ENCODE measurements at regions not wholly inside any gene's neighbourhood (a gene's known extent, or its start where the extent isn't known, plus 50 kb on each side); places are given as distances from the start of the nearest gene placed in this dataset.

DNA sequence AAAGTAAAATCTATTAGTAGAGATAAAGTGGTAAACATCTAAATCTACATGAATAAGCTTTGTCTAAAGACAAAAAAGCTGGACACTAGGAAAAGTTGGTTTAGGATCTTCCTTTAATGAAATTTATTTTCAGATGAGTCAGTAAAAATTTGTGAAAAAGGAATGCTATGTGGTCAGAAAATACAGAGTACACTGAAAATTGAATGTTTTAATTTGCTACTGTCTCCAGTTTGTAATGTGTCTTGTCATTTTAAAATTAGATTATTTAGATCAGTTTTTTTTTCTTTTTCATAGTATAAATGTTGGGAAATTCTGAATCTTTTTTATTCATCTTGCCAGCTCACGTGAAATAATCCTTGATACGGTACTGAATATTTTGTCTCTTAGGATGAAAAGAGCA is 56.9 kb downstream of the SLITRK6 start:
- DNase-seq: no peak

DNA sequence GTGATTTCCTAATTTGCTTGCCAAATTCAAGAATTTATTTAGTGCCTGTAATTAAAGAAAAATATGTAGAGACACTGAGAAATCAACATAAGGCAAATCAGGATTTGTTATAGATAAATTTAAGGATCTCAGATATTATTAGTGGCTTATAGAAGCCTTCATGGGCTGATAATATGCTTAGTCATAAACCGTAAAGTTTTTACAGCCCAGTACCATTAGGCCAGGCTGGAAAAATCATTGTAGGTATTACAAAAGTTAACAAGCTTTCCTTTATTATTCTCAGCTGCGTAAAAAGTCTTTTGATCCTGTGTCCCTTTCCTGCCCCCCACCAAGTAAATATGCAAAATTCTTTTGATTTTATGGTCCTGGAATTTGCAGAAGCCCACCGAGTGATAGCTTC is 58.2 kb downstream of the SLITRK6 start:
- DNase-seq: no peak

DNA sequence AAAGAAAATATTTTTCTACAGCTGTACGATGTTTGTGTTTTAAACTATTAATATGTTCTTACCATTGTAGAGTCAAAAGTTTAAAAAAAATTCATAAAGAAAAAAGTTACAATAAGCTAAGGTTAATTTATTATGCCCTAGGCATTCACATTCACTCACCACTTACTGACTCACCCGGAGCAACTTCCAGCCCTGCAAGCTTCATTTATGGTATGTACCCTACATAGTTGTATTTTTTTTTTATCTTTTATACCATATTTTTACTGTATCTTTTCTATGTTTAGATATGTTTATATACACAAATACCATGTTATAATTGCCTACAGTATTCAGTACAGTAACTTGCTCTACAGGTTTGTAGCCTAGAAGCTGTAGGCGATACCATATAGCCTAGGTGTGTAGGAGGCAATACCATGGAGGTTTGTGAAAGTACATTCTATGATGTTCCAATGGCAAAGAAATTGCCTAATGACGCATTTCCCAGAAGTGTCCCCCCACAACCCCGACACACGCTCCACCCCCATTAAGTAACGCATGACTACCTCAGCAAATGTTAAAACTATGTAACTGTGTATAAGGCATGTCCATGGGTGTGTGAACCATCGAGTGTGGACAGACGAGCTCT is 60.4 kb downstream of the SLITRK6 start:
- DNase-seq: no peak

DNA sequence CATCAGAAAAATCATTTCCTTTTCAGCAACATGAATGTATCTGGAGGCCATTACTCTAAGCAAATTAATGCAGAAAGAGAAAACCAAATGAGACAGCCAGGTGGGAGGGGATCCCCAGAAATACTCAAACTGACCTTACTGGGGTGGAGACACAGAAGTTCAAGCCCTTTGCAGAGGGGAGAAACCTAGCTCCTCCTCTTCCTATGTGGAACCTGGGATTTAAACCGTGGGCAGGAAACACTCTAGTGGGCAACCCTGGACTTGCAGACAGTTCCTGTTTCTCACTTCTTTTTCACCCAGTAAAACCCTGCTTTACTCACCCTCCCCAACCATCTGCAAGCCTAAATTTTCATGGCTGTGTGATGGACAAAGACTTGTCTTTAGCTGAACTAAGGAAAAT is 61.3 kb downstream of the SLITRK6 start:
- DNase-seq: no peak

DNA sequence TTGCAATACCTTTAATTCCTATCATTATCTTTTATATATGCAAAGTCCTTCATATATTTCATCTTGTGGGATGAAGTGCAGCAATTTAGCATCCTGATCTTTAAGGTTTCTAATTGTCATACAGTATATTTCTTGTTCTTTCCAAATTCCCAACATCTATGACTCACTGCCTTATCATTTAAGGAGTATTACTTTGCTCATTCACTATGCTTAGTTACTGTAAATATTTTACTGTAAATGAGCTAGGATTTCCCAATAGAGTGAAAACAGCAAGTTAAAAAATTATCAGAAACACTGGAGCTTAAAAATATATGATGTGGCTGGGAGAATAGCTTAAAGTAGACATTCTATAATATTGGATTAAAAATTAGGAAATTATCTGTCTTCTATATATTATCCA is 69.9 kb downstream of the SLITRK6 start:
- no peak for DNase-seq

DNA sequence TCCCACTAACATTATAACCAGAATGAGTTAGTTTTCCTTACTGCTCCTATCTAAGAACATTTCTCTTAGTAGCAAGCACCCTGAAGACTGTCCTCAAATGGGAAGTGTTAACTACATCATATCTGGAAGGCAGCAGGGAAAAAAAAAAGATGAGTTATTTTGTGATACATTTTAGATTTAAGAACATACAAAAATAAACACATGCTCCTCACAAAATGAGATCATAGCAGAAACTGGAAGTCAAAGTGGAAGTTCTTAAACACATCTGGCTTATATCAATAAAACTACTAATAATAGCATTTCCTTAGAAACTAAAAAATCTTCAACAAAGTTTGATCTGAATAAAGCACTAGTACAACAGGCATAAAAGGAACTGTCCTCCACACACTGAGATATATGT is 70.4 kb downstream of the SLITRK6 start:
- DNase-seq: no peak

DNA sequence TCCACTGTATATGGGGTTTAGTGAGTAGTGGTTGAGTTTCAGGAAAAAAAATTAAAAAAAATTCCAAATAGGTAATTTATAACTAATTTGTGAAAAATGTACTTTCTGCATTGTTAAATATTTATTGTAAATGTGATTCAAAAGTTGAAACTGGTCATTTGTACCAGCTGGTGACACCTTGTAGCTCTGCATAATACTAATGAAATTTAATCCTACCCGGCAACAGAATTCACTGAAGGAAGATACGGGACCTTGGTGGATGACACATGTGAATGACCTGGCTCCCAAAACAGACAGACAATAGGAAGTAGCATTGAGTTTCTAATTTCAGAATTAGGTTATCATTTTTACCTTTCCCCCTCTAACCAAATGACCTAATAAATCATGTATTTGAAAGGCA is 73.8 kb downstream of the SLITRK6 start:
- no peak for DNase-seq

DNA sequence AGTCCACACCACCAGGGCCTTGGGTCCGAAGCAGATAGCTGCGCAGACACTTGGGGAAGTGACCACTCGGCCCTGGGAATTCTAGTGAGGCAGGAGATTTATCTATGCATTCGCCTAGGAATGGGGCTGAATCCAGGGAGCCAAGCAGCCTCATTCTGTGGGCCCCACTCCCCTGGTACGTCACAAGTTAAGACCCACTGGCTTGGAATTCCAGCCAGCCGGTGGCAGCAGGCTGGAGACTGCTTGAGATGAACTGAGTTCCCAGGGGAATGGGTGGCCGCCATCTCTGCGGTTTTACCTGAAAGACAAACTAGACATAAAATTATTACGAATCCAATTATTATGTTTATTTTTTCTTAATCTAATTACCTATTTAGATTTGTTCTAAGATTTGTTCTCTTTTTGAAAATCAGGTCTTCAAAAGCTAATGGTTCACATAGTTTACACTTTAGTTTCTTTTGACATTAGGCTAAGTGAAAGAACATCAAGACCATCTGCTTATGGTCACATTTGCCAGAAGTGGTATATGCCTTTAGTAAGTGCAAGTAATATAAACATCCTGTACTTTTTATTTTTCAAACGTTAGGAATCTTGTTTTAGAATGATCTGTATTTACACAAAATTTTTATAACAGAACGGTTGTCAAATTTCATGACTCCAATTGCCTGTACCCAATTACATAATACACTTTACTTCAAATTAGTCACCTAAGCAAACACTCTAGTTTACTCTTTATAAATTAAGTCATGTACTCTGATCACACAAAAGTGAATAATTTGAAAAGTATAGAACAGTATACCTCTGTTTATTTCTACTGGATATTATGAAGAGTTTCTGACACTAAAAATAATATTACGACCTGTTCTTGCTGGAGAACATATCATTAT is 74.4 kb downstream of the SLITRK6 start:
- no peak for DNase-seq

DNA sequence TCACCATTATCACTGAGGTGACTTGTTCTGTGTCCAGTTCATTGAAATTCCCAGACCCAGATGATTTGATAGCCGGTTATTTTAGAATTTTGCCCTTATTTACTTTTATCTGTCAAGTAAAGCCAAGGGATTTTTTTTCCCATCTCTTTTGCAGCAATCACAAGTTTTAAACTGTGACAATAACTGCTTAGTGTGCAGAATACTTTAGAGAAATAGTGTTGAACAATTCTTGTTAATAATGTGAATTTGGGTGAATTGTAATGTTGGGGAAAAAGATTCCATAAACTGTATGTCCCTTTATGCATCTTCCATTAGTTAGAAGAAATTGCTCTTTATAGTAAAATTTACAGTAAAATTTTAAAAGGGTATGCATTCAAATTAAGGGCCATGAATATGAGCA is 79.5 kb downstream of the SLITRK6 start:
- no peak for DNase-seq

DNA sequence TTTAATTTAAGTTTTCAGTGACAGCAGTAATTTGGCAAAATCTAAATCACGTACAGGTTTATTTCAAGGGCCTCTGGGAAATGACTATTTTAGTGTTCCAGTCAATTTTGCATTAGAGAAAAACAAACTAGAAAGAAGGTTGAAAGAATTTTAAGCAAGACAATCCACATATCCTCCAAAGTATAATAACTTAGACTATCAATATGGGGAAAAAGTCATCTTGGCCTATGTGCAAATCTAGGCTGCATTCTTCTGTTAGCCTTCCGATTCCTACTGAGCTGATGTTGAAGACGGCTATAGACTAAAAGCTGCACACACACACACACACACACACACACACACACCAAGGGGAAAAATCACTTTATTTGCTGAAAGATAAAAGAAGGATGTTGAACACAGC is 81.3 kb downstream of the SLITRK6 start:
- no peak for DNase-seq

DNA sequence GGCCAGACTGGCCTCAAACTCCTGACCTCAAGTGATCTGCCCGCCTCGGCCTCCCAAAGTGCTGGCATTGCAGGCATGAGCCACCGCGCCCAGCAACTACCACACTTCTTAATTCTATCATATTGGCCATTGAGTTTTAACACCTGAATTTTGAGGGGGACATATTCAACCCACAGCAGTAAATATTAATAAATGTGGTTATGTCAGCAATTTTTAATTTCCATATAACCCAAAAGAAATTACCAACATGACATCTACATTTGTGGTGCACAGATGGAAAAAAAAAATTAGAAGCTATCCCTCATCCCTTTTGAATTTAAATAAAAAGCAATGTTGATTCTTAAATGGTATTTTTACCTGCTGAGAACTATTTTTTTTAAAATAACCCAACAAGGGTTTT is 88.7 kb downstream of the SLITRK6 start:
- no peak for DNase-seq

DNA sequence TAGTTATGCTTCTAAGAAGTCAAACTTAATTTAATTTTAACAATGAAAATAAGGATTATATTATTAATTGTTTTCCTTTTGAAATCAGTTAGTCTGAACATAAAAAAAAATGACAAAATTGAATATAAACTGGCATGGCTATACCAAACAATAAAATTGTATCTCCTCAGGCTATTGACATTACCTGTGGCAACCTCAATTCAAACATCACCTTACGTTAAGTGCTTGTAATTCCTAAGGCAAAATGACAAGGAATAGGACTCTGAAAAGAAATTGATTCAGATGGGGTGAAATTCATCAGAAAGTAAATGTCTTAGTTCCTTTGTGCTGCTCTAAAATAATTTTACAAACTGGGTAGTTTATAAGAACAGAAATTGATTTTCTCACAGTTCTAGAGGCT is 89.5 kb downstream of the SLITRK6 start:
- DNase-seq: no peak

DNA sequence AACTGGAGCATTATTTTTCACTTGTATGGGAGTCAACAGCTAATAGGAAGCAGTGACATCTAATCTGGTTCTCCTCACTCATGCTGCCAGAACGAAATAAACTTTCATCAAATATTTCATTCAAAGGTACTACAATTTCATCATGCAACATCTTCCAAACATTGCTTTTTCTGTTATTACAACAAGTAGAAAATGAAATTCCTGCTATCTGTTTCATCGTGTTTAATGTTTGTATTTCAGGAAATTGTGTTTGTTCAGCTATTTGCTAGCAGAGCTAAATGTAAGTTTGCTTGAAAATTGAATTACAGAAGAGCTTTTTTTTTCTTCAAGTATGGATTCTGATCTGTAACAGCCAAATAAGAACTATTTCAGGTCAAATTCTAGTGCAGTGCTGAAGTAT is 90.1 kb downstream of the SLITRK6 start:
- DNase-seq: no peak

DNA sequence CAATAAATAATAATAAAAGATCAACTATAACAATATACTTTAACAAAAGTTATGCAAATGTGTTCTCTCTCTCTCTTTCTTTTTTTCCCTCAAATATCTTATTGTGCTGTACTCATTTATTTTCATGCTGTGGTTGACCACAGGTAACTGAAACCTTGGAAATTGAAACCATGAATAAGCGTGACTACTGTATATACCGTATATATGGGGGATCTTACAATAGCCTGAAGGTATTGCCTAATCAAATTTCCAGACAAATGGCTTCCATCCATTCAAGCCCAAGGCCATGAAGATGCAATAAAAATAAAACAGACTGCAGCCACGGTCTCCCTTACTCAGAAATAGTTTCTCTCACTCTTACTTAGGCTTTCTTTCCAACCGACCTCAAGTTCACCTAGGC is 98.3 kb downstream of the SLITRK6 start:
- no peak for DNase-seq

DNA sequence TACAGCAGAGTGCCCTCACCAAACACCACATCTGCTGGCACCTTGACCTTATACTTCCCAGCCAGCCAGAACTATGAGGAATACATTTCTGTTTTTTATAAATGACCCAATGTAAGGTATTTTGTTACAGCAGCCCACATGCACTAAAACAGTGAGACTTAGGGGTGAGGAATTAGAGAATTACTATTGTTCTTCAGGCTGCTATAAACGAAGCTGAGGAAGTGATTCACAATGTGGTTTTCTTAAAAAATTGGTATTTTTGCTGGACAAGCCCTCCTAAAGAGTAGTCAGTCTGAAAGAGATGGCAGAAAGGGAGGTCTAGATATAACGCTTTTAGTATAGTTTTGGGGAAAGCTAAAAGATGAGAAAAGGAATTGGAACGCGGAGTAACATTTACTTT is 101.0 kb downstream of the SLITRK6 start:
- DNase-seq: no peak

DNA sequence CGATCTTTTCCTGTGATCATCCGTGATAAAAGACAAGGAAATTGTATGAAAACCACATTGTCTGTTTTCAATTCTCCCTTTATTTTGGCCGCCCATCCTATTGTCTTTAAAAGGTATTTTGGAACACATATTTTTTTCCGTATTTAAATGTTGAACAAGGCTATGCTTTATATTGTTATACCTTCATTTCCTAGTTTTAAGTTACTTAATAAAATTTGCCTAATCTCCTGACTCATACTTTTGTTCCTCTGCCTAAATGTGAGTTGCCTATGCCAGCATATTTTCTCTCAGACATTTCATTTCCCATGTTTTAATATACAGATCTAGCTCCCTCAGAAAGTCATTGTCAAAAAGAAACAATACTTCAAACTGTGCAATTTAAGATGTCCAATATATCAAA is 104.2 kb downstream of the SLITRK6 start:
- no peak for DNase-seq

DNA sequence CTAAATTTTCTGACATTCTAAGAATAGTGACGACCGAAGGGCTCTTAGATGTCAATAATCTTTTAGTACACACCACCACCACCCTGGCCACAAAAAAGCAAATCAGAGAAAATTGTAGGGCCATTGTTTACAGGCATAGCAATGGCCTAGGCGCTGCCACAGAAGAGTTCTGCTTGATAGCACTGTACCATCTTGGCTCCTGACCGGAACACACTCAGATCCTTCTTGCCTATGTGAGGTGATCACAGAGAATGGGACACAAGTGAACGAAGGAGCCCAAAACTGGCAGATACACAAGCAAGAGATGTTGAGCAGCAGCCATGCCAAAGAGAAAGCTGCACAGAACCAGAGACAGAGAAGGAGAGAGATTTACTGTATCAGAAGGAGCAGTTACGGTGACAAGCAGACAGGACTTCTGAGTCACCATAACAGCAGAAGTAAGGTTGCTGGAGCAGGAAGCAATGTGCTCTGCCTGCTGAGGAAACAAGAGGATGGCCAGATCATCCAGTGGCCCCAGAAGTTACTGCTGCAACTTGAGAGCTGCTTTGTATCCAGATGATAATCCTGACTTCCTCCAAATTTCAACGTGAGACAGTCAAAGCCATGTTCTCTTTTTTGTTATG is 105.2 kb downstream of the SLITRK6 start:
- DNase-seq: no peak

DNA sequence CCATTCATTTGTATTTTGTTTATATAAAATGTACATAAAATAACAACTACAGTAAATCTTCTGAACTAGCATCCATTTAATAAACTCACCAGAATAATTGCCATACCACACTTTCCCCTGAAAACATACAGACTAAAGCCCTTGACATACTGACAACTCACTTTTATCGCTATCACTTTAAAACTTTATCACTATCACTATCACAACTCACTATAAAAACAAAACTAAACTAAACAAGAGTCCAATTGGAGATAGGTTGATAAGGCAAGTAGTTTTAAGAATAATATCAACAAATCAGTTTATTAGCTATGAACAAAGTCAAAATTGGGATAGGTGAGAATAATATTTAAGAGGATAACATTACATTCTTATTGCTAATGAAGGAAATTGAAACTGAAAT is 108.9 kb downstream of the SLITRK6 start:
- no peak for DNase-seq

DNA sequence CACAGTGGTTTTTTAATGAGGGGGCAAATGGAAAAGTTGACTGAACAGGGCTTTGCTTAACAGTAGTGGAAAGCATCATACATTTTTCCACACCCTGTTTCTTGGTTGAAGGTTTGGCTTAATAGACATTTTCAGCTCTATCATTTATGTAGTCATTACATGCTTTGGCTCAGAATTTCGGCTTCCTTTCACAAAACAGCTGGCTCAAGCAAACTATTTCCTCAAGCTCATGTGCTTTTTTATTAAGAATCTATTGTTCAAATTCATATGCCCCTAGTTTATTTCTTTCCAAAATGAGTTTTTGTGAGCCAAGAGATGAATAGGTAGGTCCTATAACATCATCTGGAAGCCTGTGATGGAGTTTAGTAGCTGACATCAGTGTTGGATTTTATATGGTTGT is 113.8 kb downstream of the SLITRK6 start:
- DNase-seq: no peak

DNA sequence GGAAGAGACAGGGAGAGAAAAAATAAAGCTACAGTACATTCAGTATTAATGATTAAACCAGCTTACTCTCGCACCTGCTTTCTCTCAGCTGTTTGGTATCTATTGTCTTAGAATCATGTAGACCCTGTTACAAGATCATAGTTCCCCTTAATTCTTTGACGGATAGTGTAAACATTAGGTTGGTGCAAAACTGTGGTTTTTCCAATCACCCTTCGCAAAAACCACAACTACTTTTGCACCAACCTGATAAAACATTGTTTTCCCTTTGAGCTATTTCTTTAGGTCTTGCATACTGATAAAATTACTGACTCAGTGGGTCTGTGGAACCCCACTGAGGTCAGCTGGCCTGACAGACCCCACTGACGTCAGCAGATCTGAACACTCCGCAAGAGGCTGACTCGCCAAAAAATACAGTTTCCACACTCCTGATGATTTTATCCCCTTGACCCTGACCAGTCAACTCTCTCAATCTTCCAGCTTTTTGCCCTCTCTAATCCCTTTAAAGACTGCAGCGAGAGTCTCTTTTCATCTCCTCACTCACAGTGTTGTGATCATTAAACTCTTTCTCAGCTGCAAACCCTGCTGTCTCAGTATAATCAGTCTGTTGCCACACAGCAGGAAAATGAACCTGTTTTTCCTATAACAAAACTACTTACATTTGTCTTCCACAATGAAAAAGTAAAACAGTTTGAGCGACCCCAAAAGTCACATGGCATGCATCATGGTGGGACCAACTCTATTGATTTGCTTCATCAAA is 123.9 kb downstream of the SLITRK6 start:
- DNase-seq: no peak

DNA sequence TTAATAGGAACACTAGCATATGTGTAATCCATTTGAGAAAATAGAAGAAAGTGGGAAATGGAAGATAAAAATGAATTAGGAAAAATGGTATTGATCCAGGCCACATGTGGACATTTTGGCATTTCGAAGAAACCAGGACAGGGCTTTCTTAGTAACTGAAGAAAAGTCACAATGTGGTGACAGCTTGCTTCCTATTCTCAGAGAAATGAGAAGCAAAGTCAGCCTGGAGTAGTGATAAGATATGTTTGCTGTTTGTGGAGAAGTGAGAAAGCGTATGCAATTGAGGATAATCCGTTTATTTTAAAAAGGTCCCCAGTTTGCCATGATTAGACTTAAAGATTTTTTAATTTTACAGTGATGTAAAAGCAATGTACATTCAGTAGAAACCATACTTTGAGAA is 127.9 kb downstream of the SLITRK6 start:
- no peak for DNase-seq

DNA sequence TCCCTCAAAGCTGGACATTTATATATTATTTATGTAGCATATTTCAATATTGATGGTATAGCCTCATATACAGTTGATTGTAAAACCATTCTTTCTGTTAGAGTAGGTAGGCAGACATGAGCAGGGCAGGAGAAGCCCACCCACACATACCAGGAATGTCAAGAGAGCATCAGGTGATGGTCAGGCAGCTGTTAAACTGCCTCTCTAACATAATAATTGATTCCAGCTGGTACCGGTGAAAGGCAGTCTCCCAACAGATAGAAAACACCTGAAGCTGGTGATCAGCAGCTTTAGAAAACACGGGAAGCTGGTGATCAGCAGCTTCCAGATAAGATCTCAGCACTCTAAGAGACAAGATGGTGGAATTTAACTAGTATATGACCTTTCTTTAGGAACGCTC is 132.9 kb downstream of the SLITRK6 start:
- DNase-seq: no peak

DNA sequence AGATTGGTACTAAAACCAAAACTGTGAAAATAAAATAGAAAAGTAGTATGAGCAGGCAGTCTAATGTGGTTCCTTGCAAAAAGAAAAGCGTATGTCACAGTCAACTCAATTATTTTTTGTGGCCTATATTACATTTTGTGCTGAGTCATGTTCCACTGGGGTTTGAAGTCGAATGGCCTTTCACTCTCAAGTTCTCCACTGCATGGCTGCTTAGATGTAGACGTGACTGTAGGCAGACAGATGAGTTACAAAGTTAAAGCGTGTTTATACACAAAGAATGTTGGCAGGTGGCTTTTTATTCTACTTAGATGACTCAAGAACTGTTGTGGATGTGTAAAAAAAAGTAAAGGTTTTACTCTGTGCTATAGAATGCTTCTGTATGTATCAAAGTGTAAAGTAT is 133.9 kb downstream of the SLITRK6 start:
- no peak for DNase-seq

DNA sequence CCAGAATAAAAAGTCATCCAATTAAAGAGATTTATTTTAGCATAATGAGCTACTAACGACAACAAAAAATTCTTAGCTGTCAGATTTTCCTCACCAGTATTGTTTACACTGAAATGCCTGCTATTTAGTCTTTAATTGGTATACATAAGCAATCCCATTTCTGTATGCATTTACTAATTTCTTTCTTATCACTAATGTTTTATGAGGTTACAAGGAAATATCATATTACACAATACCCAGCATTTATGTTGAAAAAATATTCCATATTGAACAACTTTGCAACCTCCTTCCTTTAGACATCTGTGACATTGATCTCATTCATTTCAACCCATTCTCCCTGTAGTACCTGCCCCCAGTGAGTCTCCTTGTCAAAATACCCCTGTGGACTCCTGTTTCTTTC is 135.4 kb downstream of the SLITRK6 start:
- no peak for DNase-seq
